ENCODE measurements at regions not wholly inside any gene's neighbourhood (a gene's known extent, or its start where the extent isn't known, plus 50 kb on each side); places are given as distances from the start of the nearest gene placed in this dataset.
A peak's percentile ranks its signal among the peaks of the same experiment; 100 is the strongest.

- Histone ChIP-seq H3K27me3 (ENCODE audit: insufficient read depth, low read length, poor library complexity) (no peaks in the 10 kb centered on the region), H4K8ac (ENCODE audit: low read depth, low read length) (no peak overlapping the region), H2BK15ac (replicated peaks; ENCODE audit: low read depth) (no peak overlapping the region), H3K56ac (ENCODE audit: low read length) (no peak overlapping the region), H3K4me3 (ENCODE audit: low read length) (no peak overlapping the region), H3K9ac (ENCODE audit: low read length) (no peak overlapping the region), H2BK5ac (ENCODE audit: low read length) (no peak overlapping the region), H3K27ac (ENCODE audit: low read depth, low read length) (no peak overlapping the region), H3K23ac (ENCODE audit: low read length) (no peak overlapping the region), H2AK5ac (ENCODE audit: low read length) (no peak overlapping the region), H3K18ac (ENCODE audit: low read length) (no peak overlapping the region), H3K4me1 (ENCODE audit: control insufficient read depth, low read depth, low read length) (no peaks in the 10 kb centered on the region), H2BK120ac (ENCODE audit: low read depth, low read length) (no peak overlapping the region), H3K4ac (ENCODE audit: low read depth, low read length) (no peak overlapping the region), H3K4me2 (ENCODE audit: low read length) (no peak overlapping the region), H3K79me2 (ENCODE audit: control insufficient read depth, insufficient read depth, low read length) (no peaks in the 10 kb centered on the region), H4K5ac (ENCODE audit: low read length) (no peak overlapping the region), H3K79me1 (ENCODE audit: low read length) (no peaks in the 10 kb centered on the region), H3K36me3 (ENCODE audit: control insufficient read depth, insufficient read depth, low read length) (no peaks in the 10 kb centered on the region)
- DNase-seq: peak; percentile 51
- 100% methylated on average over 1 of the region's 4 CpGs for WGBS (ENCODE audit: extremely low coverage, insufficient coverage, low lambda C conversion rate)
Measured at GRCh38 chr9:4382722-4383317, 83.0 kb upstream of the GLIS3 start.

- no peak overlapping the region for H3K4ac ChIP-seq (ENCODE audit: low read depth, low read length)
- H3K9ac ChIP-seq (ENCODE audit: low read length): no peak overlapping the region
- H4K8ac ChIP-seq (ENCODE audit: low read depth, low read length): no peak overlapping the region
- no peaks in the 10 kb centered on the region for H3K27me3 ChIP-seq (ENCODE audit: insufficient read depth, low read length, poor library complexity)
- H3K27ac ChIP-seq (ENCODE audit: low read depth, low read length): no peak overlapping the region
- no peak overlapping the region for H3K4me2 ChIP-seq (ENCODE audit: low read length)
- H3K4me1 ChIP-seq (ENCODE audit: control insufficient read depth, low read depth, low read length): no peaks in the 10 kb centered on the region
- H2BK120ac ChIP-seq (ENCODE audit: low read depth, low read length): no peak overlapping the region
- H3K23ac ChIP-seq (ENCODE audit: low read length): no peak overlapping the region
- H3K79me2 ChIP-seq (ENCODE audit: control insufficient read depth, insufficient read depth, low read length): no peaks in the 10 kb centered on the region
- WGBS (ENCODE audit: extremely low coverage, insufficient coverage, low lambda C conversion rate): no CpG with 5 or more reads among the region's 4 CpGs
- DNase-seq: no peak
- H3K18ac ChIP-seq (ENCODE audit: low read length): no peak overlapping the region
- H3K4me3 ChIP-seq (ENCODE audit: low read length): no peak overlapping the region
- H2AK5ac ChIP-seq (ENCODE audit: low read length): no peak overlapping the region
- H3K36me3 ChIP-seq (ENCODE audit: control insufficient read depth, insufficient read depth, low read length): no peaks in the 10 kb centered on the region
- H3K56ac ChIP-seq (ENCODE audit: low read length): no peak overlapping the region
- no peaks in the 10 kb centered on the region for H3K79me1 ChIP-seq (ENCODE audit: low read length)
- H4K5ac ChIP-seq (ENCODE audit: low read length): no peak overlapping the region
- H2BK5ac ChIP-seq (ENCODE audit: low read length): no peak overlapping the region
- no peak overlapping the region for H2BK15ac ChIP-seq (replicated peaks; ENCODE audit: low read depth)
Measured at GRCh38 chr9:4381744-4382143, 81.9 kb upstream of the GLIS3 start.

- no peak for DNase-seq
- no peak overlapping the region for H2BK5ac ChIP-seq (ENCODE audit: low read length)
- H3K36me3 ChIP-seq (ENCODE audit: control insufficient read depth, insufficient read depth, low read length): no peaks in the 10 kb centered on the region
- H3K27ac ChIP-seq (ENCODE audit: low read depth, low read length): no peak overlapping the region
- H3K4me3 ChIP-seq (ENCODE audit: low read length): no peak overlapping the region
- H4K5ac ChIP-seq (ENCODE audit: low read length): no peak overlapping the region
- H3K79me1 ChIP-seq (ENCODE audit: low read length): no peaks in the 10 kb centered on the region
- no peaks in the 10 kb centered on the region for H3K79me2 ChIP-seq (ENCODE audit: control insufficient read depth, insufficient read depth, low read length)
- H4K8ac ChIP-seq (ENCODE audit: low read depth, low read length): no peak overlapping the region
- H2AK5ac ChIP-seq (ENCODE audit: low read length): no peak overlapping the region
- H3K18ac ChIP-seq (ENCODE audit: low read length): no peak overlapping the region
- no CpG with 5 or more reads among the region's 2 CpGs for WGBS (ENCODE audit: extremely low coverage, insufficient coverage, low lambda C conversion rate)
- H3K4me2 ChIP-seq (ENCODE audit: low read length): no peak overlapping the region
- no peaks in the 10 kb centered on the region for H3K4me1 ChIP-seq (ENCODE audit: control insufficient read depth, low read depth, low read length)
- no peak overlapping the region for H3K56ac ChIP-seq (ENCODE audit: low read length)
- H3K27me3 ChIP-seq (ENCODE audit: insufficient read depth, low read length, poor library complexity): no peaks in the 10 kb centered on the region
- H3K23ac ChIP-seq (ENCODE audit: low read length): no peak overlapping the region
- no peak overlapping the region for H3K4ac ChIP-seq (ENCODE audit: low read depth, low read length)
- H2BK15ac ChIP-seq (replicated peaks; ENCODE audit: low read depth): no peak overlapping the region
- no peak overlapping the region for H3K9ac ChIP-seq (ENCODE audit: low read length)
- H2BK120ac ChIP-seq (ENCODE audit: low read depth, low read length): no peak overlapping the region
Measured at GRCh38 chr9:4380406-4380805, 80.5 kb upstream of the GLIS3 start.

GRCh38 chr9:4375424-4376200 is 75.7 kb upstream of the GLIS3 start:
- no CpG with 5 or more reads among the region's 7 CpGs for WGBS (ENCODE audit: extremely low coverage, insufficient coverage, low lambda C conversion rate)
- Histone ChIP-seq H3K9ac (ENCODE audit: low read length) (no peak overlapping the region), H3K4ac (ENCODE audit: low read depth, low read length) (no peak overlapping the region), H3K36me3 (ENCODE audit: control insufficient read depth, insufficient read depth, low read length) (no peaks in the 10 kb centered on the region), H3K4me2 (ENCODE audit: low read length) (no peak overlapping the region), H4K5ac (ENCODE audit: low read length) (no peak overlapping the region), H3K27me3 (ENCODE audit: insufficient read depth, low read length, poor library complexity) (no peaks in the 10 kb centered on the region), H3K18ac (ENCODE audit: low read length) (no peak overlapping the region), H2AK5ac (ENCODE audit: low read length) (no peak overlapping the region), H3K4me3 (ENCODE audit: low read length) (no peak overlapping the region), H2BK120ac (ENCODE audit: low read depth, low read length) (no peak overlapping the region), H3K27ac (ENCODE audit: low read depth, low read length) (no peak overlapping the region), H3K4me1 (ENCODE audit: control insufficient read depth, low read depth, low read length) (no peaks in the 10 kb centered on the region), H2BK15ac (replicated peaks; ENCODE audit: low read depth) (no peak overlapping the region), H2BK5ac (ENCODE audit: low read length) (no peak overlapping the region), H4K8ac (ENCODE audit: low read depth, low read length) (no peak overlapping the region), H3K23ac (ENCODE audit: low read length) (no peak overlapping the region), H3K56ac (ENCODE audit: low read length) (no peak overlapping the region), H3K79me2 (ENCODE audit: control insufficient read depth, insufficient read depth, low read length) (no peaks in the 10 kb centered on the region), H3K79me1 (ENCODE audit: low read length) (no peaks in the 10 kb centered on the region)
- DNase-seq: no peak

GRCh38 chr9:4371108-4371507 is 71.2 kb upstream of the GLIS3 start:
- H3K18ac ChIP-seq (ENCODE audit: low read length): no peak overlapping the region
- no peaks in the 10 kb centered on the region for H3K36me3 ChIP-seq (ENCODE audit: control insufficient read depth, insufficient read depth, low read length)
- H3K27ac ChIP-seq (ENCODE audit: low read depth, low read length): no peak overlapping the region
- H2BK5ac ChIP-seq (ENCODE audit: low read length): no peak overlapping the region
- no peak overlapping the region for H2BK15ac ChIP-seq (replicated peaks; ENCODE audit: low read depth)
- H3K79me1 ChIP-seq (ENCODE audit: low read length): no peaks in the 10 kb centered on the region
- DNase-seq: peak; percentile 74
- no peak overlapping the region for H3K23ac ChIP-seq (ENCODE audit: low read length)
- no peak overlapping the region for H4K8ac ChIP-seq (ENCODE audit: low read depth, low read length)
- H3K4me1 ChIP-seq (ENCODE audit: control insufficient read depth, low read depth, low read length): no peaks in the 10 kb centered on the region
- H3K56ac ChIP-seq (ENCODE audit: low read length): no peak overlapping the region
- no peak overlapping the region for H3K4me3 ChIP-seq (ENCODE audit: low read length)
- H3K4me2 ChIP-seq (ENCODE audit: low read length): no peak overlapping the region
- no peak overlapping the region for H2AK5ac ChIP-seq (ENCODE audit: low read length)
- no peak overlapping the region for H4K5ac ChIP-seq (ENCODE audit: low read length)
- no peaks in the 10 kb centered on the region for H3K79me2 ChIP-seq (ENCODE audit: control insufficient read depth, insufficient read depth, low read length)
- H2BK120ac ChIP-seq (ENCODE audit: low read depth, low read length): no peak overlapping the region
- no peak overlapping the region for H3K9ac ChIP-seq (ENCODE audit: low read length)
- H3K27me3 ChIP-seq (ENCODE audit: insufficient read depth, low read length, poor library complexity): no peaks in the 10 kb centered on the region
- H3K4ac ChIP-seq (ENCODE audit: low read depth, low read length): no peak overlapping the region
- WGBS (ENCODE audit: extremely low coverage, insufficient coverage, low lambda C conversion rate): no CpG with 5 or more reads among the region's 5 CpGs

Data from mesendoderm (in vitro differentiated cells).